HG02870 (cell line): ENCODE measurements at regions not wholly inside any gene's neighbourhood (a gene's known extent, or its start where the extent isn't known, plus 50 kb on each side); places are given as distances from the start of the nearest gene placed in this dataset.

ENCODE experiments used
- ATAC-seq: cut with Tn5 transposase; IDR thresholded peaks from one replicate; pipeline ENCODE4 v1.9.1; 2021; ENCODE audit warnings: mild to moderate bottlenecking, moderate library complexity; ENCODE audit not compliant: unreplicated experiment

GRCh38 chr4:96519291-96519690 is 679.4 kb downstream of the PDHA2 start:
- no peak for ATAC-seq

DNA sequence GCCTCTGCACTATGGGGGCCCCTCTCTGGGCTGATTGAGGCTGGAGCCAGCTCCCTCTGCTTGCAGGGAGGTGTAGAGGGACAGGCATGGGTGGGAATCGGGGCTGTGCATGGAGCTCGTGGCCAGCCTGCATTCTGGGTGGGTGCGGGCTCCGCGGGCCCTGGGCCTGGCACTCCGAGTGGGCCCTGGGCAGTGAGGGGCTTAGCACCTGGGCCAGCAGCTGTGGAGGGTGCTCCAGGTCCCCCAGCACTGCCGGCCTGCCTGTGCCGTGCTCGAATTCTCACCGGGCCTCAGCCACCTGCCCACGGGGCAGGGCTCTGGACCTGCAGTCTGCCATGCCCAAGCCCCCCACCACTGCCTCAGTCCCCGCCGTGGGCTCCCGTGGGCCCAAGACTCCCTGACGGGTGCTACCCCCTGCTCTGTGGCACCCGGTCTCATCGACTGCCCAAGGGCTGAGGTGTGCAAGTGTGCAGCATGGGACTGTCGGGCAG is 681.2 kb downstream of the PDHA2 start:
- no peak for ATAC-seq

DNA sequence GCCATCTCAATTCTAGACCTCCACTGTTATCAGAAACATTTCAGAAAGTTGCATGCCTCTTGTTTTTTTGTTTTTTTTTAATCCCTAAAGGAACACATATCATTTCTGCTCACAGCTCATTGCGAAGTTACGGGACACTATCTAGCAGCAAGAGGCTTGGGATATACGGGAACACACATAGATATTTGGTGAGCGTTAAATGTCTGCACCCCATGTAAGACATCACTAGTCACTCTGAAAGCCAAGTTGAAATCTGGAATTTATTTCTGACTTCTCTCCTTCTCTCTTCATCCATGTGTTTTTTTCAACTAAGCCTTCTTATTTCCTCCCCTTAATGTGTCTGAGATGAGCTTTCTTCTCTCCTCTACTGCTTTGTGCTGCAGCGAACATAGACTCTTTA is 683.7 kb downstream of the PDHA2 start:
- ATAC-seq: no peak

GRCh38 chr4:96524311-96524875 is 684.5 kb downstream of the PDHA2 start:
- no peak for ATAC-seq

DNA sequence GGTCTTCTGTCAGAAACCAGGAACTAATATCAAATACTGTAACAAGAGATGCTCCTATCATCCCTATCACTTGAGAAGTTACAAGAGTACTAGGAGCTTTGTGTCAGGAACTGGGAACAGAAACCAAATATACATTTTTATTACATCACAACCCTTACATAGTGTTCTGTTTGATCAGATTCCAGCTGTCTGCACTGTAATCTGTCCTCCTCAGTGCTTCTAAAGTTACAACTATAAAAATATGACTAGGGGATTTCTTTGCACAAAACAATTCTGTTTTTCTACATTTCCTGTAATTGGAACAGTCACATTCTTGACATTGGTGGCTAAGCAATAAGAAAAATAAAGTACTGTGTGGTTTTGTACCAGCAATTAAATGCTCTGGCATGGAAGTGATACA is 686.0 kb downstream of the PDHA2 start:
- ATAC-seq: no peak

DNA sequence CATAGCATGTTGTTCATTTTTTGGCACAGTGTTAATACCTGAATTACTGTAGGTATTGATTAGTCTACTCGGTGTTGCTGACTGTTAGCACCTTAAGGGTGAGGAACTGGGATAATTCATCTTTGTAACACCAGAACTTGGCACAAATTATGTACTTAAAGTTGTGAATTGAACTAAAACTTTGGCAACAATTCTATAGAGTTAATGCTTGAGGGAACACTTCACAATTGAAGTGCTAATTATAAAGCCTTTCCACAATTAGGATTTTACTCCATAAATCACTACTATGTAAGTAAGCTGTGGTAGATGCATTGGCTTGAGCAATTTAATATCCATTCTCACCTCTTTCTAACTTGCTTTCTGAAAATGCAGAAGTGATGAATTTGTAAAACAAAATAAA is 686.7 kb downstream of the PDHA2 start:
- ATAC-seq: no peak

- ATAC-seq: no peak
These were observed 691.9 kb downstream of the PDHA2 start for GRCh38 chr4:96531836-96532235.

GRCh38 chr4:96543346-96543745 is 703.5 kb downstream of the PDHA2 start:
- no peak for ATAC-seq

GRCh38 chr4:96558466-96558865 is 718.6 kb downstream of the PDHA2 start:
- no peak for ATAC-seq

DNA sequence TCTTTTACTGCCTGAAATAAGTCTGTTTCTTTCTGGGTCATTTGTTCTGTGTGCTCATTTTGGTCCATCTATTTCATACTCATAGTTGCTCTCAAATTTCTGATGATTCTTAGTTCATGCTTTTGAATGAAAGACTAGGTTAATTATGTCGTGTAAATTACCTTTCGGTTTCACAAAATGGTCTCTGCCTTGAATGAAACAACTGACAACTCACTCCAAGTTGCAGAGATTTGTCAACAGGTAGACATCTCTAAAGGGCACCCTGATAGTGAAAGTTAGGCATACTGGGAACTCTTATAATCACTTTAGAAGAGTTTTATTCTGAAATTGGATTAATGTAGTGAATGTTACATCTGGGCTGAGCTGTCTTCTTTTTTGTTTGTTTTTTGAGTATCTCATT is 726.9 kb downstream of the PDHA2 start:
- no peak for ATAC-seq

- ATAC-seq: no peak
These were observed 745.4 kb downstream of the PDHA2 start for GRCh38 chr4:96585304-96585703.

GRCh38 chr4:96593422-96593821 is 753.5 kb downstream of the PDHA2 start:
- no peak for ATAC-seq

DNA sequence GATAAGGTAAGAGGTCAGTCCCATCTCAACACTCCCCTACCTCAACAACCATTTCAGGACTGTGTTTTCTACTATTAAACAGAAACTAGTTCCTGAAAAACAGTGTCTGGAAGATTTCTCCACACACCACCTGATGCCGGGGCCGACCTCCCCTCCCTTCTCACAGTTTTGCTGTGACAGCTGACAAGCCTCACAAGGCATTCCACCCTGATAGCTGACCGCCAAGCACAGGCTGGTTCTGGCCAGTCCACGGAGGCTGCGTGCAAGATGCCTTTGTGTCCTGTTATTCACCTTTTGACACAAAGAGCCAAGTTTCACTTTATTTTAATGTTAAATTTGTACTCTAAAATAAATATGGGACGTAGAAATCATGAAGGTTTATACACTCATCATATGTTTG is 758.6 kb downstream of the PDHA2 start:
- ATAC-seq: no peak

GRCh38 chr4:96599752-96600151 is 759.9 kb downstream of the PDHA2 start:
- no peak for ATAC-seq

DNA sequence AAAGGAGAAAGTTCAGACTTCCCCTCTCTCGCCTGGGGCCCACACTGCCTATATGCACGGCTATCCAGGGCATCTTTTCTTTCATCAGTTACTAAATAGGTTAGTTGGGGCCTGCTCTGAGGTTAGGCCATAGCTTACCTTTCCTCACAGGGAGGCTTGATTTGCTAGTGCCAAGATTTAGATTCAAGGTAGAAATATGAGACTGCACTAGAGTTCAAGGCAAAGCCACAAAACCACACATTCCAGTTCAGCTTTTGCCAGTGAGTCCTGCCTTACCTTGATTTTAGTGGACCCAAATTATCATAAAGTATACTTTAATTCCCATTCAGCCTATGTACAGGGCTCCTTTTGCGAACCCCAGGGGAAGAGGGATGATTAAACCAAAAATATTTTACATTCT is 762.8 kb downstream of the PDHA2 start:
- no peak for ATAC-seq

DNA sequence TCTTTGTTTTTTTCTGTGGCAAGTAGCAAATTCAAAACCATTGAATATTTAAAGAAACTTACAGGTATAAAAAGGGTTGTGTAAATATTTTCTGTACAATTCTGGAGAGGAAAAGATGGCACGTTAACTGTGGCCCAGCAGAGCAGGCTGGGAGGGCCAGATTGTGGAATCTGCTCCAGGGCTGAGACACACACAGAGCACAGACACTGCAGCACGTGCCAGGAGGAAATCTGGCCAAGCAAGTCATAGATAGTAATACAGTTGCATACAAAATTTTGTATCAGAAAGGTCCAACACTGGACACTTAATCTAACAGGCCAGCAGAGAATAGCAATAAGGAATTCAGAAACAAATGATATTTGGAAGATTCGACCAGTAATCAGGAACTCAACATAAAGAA is 763.7 kb downstream of the PDHA2 start:
- no peak for ATAC-seq

GRCh38 chr4:96606451-96606850 is 766.6 kb downstream of the PDHA2 start:
- ATAC-seq: no peak

- ATAC-seq: no peak
These were observed 786.1 kb downstream of the PDHA2 start for GRCh38 chr4:96626023-96626422.

- no peak for ATAC-seq
These were observed 790.9 kb downstream of the PDHA2 start for GRCh38 chr4:96630839-96631238.

DNA sequence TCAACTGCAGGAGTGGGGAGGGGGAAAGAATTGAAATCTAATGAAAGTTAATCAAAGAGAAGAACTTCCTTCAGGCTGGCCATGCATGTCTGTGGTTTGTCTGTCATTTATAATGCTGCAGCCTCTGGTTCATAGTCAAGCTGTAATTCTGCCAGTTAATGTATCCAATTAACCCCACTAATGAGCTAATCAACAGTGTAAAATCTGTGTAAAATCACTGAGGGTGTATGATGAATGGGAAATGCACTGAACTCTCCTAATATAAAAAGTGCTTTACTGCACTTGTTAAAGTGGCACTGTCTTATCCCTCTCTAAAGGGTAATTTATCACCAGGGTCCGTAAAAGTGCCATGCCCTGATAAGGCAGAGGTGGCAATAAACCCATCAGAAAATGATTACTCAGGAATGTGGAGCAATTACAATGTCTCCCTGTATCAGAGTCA is 798.1 kb downstream of the PDHA2 start:
- no peak for ATAC-seq

DNA sequence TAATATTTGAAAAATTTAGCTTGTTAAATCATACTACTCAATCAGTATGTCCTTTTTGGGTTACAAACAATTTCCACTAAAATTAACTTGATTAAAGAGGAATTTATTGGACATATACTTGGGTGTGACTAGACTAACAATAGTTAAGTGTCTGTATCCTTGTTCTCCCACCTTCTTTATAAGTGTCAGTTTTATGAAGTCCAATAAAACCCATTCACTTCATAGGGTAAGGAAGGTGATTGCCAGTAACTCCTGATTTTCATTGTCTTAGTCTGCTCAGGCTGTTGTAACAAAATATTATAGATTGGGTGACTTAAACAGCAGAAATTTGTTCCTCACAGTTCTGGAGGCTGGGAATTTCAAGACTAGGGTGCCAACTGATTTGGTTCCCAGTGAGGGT is 800.0 kb downstream of the PDHA2 start:
- ATAC-seq: no peak

DNA sequence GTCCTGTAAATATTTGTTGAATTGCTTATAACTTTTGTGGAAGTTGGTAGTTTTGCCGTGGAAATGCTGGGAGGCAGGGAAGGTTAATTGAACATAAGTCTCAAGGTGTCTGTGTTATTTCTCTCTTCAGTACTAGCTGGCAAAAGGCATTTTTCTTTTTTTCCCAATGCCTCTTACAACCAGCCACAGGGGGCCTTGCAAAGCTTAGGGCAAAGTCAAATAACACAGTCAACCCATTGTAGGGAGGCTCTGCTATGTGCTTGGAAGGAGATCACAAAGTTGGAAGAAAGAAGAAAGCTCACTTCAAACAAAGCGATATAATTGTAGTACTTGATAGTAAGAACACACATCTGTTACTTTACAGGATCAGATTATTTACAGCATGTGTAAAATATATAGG is 802.6 kb downstream of the PDHA2 start:
- ATAC-seq: no peak

DNA sequence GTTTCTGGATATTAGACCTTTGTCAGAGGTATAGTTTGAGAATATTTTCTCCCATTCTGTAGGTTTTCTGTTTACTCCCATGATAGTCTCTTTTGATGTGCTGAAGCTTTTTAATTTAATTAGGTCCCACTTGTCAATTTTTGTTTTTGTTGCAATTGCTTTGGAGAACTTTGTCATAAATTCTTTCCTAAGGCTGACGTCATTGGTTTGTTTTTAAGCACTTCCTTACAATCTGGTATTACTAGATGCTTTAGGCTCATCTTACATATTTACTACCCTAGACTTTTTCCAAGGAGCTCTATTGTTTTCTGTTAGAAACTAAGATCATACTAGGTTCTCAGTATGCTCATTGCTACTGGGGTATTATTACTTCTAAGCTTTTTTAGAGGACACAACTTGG is 806.3 kb downstream of the PDHA2 start:
- ATAC-seq: no peak
